ENCODE measurements at regions not wholly inside any gene's neighbourhood (a gene's known extent, or its start where the extent isn't known, plus 50 kb on each side); places are given as distances from the start of the nearest gene placed in this dataset.

DNA sequence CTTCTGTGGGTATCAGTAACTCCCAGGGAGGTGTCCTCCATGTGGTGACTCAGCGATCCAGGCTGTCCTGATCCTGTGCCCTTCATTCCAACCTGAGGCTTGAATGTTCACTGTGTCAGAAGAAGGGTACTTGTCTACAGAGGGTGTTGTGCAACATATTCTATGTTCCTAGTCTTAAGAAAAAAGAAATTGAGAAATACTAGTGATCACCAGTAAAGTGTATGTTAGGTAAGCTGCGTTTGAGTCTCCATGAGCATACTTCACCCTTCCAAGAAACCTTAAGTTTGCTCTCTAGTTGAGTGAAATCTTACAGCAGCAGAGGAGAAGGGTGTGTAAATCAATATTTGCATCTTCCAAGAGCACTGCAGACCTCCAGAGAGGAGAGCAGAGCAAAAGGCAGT is 122.2 kb upstream of the SLC24A5 start:
- DNase-seq = no peak

DNA sequence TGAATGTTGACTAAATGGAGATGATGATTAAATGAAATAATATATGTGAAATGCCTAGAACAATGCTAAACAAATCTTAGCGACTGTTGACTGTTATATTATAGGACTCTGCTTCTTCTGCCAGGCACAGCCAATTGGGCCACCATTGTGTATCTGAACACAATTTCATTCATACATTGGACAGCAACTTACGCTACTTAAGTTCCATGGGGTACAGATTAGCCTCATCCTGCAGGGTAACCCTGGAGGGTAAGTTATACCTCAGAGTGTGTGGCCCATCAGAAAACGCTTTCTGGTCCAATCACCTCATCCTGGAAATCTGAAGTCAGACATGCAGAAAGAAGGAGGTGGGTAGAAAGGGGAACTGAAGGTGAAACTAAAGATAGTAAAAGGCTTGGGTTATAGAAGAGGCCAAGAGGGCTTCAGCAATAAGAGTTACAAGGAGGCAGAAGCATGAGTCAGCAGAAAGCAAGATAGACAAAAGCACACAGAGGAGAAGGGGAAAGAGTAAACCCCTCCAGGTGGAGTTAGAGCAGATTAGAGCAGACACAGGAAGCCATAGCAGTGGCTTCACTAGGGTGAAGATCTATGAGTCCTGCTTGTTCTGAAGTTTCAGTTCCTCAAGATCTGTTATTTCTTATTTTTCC is 119.3 kb upstream of the SLC24A5 start:
- DNase-seq = peak; percentile 25

DNA sequence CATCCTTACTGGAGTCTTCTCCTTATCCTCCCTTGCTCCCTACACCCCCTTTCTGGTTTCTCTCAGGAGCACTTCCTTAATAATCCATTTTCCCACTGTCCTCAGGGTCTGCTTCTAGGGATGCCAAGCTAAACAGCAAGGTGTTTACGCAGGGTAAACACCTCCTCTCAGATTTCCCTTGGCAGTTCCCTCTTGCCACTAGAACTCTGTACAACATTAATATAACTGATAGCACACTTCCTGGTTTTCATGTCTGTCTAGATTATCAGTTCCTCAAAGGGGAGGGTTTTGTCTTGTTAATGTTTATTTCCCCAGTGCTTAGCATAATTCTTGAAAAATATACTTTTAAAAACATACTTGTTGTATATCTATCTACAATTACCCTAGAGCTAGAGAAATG is 118.0 kb upstream of the SLC24A5 start:
- no peak for DNase-seq

DNA sequence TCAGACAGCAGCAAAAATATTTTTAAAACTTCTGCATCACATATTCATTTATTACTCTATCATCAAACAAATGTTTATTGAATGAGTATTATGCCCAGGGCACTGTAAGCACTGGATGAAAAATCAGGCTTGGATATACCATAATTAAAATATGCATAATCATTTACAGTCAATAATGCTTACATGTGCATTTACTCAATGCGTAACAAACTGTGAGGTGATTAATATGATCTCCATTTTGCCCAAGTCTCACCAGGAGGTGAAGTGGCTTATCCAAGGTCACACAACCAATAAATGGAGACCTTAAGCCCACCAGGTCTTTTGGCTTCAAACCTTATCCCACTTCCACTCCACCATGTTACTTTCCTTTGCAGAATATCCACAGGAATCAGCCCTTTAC is 117.3 kb upstream of the SLC24A5 start:
- no peak for DNase-seq

DNA sequence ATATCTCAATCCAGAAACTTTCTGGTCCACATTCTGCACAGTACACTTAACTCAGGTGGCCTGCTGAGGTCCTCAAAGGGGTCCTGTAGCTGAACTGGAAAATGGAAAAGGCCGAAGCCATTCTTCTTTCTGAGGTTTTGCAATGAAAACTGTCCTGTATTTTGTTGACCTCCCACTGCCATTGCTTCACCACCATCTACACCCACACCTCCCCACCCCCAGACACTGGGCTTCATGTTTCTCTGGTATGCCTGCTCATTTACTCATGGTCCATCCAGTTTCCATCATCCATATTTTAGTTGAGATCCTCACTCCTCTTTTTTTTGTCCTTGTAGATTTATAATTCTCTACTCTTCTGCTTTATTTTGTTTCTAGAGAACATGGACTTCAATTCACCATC is 115.7 kb upstream of the SLC24A5 start:
- DNase-seq = no peak

DNA sequence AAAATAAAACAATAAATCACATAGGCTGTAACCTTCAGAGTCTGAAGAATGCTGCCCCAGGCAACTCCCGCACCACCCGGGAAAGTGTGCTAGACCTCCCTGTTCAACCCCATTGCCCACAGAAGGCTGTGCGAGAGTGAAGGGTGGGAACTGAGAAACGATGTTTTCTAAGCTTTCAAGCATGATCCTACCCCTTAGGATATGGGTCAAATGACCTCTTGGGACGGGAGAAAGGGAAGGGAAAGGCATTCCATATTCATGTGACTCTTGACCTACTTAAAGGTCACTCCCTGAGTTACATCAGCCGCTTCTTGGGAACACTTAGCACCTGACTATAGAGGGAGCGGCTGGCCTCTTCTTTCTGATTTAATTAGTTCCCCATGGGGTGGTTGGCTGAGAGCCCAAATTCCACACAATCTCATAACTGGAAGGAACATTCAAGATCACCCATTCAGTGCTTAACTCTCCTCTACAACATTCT is 114.7 kb upstream of the SLC24A5 start:
- DNase-seq = no peak

DNA sequence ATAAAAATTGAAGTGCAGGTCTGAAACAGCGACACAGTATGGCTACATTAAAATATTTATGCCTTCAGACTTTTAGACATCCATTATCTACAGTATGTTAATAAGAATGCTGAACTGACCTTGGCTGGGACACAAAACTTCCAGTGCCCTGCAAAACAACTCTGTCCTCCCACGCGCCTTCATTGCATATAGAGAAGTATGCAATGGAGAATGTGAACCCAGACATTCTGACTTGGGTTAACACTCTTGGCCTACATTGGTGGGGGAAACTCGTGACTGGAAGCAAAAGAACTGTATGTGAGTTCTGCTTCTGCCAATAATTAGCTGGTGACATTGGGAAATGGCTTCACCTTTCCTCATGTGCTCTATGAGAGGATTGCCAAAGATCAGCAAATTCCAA is 110.5 kb upstream of the SLC24A5 start:
- DNase-seq = no peak

DNA sequence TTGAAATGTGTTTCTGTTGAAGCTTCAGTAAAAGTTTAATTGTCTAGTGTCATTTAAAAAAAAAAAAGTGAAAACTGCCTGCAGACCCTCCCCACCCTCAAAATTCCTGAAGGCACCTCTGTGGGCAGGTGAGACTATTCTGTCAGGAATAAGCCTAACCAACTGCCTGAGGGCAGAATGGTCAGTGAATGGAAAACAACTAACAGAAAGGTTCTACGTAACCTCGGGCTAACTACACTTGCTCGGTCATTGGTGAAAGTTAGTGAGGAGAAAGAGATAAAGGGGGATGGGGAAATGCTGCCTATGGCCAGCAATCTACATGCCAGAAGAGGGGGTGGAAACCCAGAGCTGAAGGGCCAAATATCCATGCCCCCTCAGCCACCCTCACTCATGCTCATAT is 108.6 kb upstream of the SLC24A5 start:
- no peak for DNase-seq

DNA sequence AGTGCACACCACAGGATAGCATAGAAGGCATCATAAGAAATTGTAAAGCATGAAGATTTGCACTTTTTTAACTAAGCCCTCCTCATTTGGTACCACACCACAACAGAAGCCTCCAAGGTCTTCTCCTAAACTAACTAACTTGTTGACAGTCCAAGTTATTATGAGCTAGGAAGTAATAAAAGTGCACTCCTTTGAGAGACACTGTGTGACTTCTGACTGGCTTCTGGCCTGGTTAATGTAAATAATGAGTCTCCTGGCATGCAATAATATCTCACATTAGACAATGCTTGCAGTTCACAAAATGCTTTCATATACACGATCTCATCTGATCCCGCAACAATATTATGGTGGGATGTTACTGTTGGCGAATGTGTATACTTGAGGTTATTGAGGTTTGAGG is 103.9 kb upstream of the SLC24A5 start:
- no peak for DNase-seq

DNA sequence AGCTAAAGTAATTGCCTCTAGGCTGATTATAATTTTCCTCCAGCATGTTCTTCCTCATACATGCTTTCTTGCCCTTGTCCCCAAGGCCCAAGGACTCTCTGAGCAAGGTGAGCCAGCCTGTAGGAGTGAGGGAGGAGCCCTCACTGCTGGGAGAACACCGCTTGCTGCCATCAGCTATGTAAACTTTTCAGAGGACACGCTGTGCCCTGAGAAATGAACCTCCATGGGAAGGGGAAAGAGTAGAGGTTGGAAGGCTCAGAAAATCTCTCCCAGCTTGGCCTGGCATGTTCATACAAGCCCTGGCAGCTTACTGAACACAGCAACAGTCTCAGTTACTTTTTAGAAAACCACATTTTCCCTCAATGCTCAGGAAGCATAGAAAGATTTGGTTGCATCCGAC is 103.0 kb upstream of the SLC24A5 start:
- DNase-seq = no peak

DNA sequence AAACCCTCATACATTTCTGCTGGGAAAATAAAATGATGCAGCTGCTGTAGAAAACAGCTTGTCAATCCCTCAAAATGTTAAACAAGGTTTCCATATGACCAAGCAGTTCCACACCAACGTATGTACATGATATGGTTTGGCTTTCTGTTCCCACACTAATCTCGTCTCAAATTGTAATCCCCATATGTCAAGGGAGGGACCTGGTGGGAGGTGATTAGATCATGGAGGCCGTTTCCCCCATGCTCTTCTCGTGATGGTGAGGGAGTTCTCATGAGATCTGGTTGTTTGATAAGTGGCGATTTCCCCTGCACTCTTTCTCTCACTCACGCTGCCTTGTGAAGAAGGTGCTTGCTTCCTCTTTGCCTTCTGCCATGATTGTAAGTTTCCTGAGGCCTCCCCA is 100.6 kb upstream of the SLC24A5 start:
- no peak for DNase-seq

DNA sequence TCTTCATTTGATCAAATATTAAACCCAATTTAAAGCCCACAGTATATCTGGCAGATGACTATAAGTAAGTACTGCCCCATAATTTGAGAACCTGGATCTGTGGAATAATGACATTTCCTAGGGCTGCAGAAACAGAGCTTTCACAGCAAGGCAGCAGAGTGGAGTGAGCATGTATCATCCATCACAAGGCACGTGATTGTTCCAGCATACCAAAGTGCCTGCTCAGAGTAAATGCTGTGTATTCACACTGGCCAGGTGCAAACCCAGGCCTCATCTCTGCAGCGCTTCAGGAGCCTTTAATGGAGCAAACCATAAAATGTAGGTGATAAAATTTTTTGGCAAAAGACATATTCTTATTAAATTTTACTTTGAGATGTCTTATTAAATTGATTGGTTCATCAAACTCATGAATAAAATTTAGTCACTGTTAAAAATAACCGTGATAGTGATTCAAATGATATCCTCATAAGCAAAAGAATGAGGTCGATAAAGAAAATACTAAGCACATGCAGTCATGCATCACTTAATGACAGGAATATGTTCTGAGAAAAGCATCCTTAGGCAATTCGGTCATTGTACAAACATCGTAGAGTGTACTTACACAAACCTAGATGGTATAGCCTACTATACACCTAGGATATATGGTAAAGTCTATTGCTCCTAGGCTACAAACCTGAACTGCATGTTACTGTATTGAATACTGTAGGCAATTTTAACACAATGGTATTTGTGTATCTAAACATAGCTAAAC is 99.3 kb upstream of the SLC24A5 start:
- DNase-seq = no peak

DNA sequence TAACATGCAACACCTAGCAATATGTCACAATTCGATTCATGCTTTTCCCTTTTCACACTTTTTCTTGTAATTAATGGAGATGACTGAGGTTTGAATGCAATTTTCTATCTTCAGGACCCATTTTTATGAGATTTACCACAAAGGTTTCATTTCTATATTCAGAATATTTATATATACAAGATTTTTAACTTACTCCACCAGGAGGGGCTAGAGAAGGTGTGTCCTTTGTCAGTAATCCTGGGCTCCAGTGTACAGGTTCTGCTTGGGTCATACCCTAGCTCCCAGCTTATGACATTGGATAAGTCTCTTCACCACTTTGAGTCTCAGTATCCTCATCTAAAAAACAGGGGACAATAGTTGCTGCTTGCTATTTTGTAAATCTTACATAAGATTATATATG is 95.7 kb upstream of the SLC24A5 start:
- peak; percentile 5 for DNase-seq

DNA sequence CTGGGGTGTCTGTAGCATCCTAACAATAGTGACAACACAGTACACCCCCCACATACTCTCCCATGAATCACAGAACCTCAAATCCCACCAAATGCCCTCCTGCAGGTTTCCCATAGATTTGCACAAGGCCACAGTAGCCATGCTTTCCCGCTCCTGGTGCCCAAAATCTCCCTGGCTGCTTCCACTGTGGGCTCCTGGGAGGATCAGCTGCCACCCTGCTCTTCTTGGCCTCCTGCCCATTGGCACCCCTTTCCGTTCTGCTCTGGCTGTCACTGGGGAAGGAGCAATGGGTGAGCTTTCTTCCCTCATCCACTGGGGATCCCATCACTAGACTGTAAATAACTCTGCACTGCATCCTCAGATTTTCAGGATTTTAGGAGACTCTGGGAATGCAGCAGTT is 92.1 kb upstream of the SLC24A5 start:
- DNase-seq = no peak

DNA sequence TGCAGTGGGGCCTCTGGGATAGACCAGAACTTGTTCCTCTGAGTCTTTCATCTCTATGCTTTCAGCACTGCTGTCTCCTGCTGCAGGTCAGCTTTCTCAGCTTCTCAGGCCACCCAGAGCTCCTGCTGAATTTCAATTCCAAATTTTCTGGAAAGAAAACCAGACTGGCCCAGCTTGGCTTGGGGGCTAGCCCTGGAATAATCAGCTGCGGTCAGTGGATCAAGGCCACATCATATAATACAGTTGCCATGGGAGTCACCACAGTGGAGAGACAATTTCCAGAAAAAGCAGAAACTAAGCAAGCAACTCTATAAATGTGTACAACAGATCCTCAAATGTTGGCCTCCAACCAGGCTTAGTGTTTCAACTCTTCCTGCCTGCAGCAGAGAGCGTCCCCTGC is 91.1 kb upstream of the SLC24A5 start:
- no peak for DNase-seq

DNA sequence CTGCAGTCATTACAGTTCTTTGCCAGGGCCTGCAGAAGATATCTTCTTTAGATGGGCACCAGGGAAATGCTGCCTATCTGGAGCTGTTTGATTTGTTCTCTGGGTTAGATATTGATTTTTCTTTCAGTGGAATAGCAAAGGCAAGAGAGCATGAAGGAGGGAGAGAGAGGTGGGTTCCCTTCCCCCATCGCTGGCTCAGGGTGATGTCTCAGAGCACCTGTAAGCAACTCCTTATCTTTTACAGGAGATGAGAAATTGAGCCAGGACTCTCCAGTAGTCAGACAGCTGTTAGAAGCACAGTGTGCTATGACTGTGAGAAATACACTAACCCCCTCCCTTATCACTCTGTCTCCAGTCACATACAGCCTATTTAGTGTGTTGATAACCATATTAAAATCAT is 89.3 kb upstream of the SLC24A5 start:
- no peak for DNase-seq

DNA sequence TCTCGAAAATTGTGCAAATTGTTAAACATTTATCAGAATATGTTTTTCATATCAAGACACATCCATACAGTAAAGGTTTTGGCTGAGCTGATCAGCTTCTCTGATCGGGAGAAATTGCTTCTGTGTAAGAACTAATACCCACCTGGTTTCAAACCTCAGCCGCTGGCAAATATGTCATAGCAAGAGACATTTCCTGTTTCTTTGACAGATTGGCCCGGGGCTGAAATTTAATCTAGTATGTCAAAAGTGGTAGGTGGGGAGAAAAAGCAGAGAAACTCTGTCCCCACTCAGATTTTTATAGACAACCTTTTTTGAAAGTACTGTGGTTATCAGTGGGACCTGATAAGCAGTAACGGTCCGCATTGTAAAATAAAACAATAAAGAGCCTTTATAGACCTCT is 88.8 kb upstream of the SLC24A5 start:
- DNase-seq = no peak

DNA sequence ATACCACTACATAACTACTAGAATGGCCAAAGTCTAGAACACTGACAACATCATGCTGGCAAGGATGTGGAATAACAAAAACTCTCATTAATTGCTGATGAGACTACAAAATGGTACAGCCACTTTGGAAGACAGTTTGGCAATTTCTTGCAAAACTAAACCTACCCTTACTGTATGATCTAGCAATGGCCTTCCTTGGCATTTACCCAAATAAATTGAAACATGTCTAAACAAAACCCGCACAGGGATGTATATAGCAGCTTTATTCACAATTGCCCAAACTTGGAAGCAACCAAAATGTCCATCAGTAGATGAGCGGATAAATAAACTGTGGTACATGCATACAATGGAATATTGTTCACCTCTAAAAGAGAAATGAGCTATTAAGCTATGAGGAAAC is 87.9 kb upstream of the SLC24A5 start:
- DNase-seq = no peak

DNA sequence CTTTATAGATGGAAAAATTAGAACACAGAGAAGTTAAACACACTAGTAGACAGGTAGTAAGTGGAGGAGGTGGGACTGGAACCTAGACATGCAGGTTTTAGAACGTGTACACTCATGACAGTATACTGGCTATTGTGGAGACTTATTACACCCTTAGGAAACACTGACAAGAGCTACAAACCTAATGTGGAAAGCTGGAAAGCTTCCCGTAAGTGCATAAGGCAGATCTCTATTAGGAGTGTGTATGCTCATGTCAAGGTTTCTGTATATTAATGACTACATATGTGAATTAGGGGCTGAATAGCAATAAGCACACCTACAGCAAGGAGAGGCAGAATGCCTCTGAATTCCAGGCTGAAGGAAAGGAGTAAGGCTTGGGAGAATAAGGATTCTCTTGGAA is 82.6 kb upstream of the SLC24A5 start:
- DNase-seq = no peak

DNA sequence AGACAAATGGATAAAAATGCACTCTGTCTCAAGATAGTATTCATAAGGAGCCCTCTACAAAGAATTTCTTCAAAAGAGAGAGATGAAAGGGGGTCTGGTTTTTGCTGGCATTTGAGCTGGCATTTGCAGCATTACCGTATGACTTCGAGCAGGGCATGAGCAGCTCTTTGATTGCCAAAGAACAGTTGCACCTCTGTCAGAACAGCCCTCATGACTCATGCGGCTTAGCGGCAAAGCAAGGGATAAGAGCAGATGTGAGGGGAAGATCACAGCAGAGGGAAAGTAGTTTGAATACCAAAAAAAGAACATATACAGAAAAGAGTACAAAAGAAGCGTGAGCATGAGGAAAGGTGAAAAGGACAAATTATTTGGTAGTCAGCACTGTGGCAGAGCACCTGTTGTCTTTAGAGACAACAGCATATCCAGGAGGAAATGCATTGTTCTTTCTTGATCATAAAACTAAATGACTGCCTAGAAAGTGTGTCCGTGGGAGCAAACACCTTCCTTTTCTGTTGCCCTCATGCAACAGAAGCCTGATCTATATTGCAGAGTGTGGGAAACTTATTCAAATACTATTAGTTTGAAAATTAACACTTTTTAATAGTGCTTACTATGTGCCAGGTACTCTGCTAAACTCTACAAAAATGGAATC is 80.5 kb upstream of the SLC24A5 start:
- no peak for DNase-seq

DNA sequence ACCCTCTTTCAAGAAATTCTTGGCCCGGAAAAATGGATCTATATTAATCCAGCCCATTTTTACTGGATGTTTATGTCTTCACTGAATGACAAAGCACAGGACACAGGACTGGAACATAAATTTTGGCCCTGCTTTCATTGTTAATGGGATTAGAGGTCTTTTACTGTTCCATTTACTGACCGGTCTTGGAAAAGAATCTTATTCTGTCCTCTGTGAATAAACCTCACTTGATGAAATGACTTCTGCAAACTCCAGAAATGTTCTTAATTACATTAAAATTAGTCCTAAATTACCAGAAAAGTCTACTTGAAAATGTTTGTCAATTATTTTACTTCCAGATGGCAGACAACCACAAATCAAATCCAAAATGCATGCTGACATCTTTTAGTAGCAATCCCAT is 79.3 kb upstream of the SLC24A5 start:
- no peak for DNase-seq

DNA sequence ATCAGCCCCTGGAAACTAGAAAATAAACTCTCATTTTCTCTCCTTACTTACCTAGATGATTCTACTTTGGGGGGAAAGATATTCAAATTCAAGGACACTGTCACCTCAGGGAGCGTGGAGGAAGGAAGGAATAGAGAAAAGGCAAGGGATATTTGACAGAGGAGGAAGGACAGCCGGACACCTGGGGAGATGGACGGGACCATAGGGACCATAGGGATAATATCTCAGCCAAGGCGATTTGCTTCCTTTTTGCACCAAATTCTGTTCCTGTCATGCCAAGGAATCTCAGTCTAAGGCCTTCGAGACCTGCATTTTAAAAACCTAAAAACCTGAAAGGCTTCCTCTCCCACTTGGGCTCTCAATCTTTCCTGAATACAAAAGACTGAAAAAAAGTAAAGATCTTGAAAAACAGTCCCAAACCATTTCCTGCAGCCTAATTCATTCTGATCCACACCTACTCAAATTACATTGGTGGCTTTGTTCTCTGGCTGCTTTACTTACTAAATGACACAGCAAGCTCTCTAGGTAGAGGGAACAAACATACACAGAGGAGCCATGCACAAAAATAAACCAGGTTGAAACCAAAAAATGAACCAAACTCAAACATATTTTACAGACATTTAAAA is 73.9 kb upstream of the SLC24A5 start:
- no peak for DNase-seq

DNA sequence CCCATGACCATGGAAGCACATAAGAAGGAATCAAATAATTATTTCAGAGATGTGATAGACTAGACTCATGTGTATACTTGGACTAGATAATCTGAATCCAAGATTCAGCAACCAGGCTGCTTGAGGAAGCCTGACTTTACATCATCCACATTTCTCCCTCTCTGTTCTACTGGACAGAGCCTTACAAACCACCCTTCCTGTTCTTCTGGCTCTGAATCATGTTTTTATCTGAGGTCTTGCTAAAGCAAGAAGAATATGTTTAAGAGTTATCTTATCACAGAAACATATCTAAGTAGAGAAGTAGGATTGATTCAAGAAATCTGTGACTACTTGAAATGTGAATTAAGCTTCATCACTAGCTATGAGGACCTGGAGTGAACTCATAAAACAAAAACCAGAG is 71.1 kb upstream of the SLC24A5 start:
- DNase-seq = no peak

DNA sequence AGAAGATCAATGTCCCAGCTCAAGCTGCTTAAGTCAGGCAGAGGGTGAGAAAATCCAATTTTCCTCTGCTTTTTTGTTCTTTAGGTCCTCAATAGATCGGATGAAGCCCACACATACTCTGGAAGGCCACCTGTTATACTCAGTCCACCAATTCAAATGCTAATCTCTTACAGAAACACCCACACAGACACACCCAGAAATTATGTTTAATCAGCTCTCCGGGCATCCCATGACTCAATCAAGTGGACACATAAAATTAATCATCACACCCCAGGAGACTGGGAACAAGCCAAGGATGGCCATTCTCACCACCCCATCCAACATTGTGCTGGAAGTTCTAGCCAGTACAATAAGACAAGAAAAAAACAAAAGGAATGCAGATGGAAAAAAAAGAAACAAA is 67.8 kb upstream of the SLC24A5 start:
- DNase-seq = no peak
